ENCODE measurements at regions not wholly inside any gene's neighbourhood (a gene's known extent, or its start where the extent isn't known, plus 50 kb on each side); places are given as distances from the start of the nearest gene placed in this dataset.
"Not testable (repeated sequence)": the region's sequence is repeated elsewhere in the genome, so short reads cannot be mapped to it uniquely, and the experiment has no call there.

DNA sequence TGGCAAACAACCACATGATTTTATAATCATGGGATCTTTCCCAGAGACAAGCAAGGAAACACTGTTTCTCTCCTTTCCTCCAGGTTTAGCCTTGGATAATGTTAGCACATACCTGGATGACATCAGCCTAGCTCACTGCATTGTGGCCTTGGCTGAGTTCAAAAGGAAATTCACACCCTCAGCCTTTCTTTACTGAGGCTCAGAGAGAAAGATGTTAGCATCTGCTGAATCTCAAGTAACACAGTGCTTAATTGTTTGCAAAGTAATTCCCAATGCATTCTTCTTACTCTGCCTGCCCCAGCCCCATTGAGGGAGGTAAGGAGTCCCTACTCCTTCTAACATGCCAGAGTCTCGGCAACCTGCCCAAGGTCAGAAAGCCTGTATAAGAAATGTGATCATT is 432.2 kb upstream of the LMCD1 start:
- Histone ChIP-seq H3K4me1 (no peaks in the 10 kb centered on the region), H3K36me3 (no peaks in the 10 kb centered on the region), H3K27me3 (no peaks in the 10 kb centered on the region), H3K27ac (no peak overlapping the region), H3K9me3 (no peaks in the 10 kb centered on the region), H3K4me3 (no peak overlapping the region)
- ATAC-seq (no peak), DNase-seq (no peak)
- TF ChIP-seq, protein P1, sequence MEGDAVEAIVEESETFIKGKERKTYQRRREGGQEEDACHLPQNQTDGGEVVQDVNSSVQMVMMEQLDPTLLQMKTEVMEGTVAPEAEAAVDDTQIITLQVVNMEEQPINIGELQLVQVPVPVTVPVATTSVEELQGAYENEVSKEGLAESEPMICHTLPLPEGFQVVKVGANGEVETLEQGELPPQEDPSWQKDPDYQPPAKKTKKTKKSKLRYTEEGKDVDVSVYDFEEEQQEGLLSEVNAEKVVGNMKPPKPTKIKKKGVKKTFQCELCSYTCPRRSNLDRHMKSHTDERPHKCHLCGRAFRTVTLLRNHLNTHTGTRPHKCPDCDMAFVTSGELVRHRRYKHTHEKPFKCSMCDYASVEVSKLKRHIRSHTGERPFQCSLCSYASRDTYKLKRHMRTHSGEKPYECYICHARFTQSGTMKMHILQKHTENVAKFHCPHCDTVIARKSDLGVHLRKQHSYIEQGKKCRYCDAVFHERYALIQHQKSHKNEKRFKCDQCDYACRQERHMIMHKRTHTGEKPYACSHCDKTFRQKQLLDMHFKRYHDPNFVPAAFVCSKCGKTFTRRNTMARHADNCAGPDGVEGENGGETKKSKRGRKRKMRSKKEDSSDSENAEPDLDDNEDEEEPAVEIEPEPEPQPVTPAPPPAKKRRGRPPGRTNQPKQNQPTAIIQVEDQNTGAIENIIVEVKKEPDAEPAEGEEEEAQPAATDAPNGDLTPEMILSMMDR (IDR thresholded peaks at IDR 0.05), result no peak
- intact Hi-C loops (cut with DNase I), result no loop called here

DNA sequence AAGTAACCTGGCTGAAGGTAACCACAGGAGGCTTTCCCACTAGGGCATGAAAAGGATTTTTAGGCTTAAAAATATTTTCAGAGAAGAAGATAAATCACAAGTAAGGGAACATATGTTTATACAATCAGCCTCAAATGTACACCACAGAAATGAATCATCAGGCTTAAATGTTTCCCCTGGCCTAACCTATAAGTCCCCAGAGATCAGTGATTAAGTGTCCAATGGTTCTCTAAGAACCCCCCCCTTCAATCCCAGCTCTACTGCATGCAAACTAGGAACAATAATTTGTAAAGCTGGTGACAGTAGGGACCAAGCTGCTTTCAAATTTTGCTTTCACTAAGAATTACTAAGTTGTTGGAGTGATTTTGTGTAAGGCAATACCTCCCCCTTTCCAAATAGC is 431.6 kb upstream of the LMCD1 start:
- Histone ChIP-seq H3K4me1 (no peaks in the 10 kb centered on the region), H3K4me3 (no peak overlapping the region), H3K9me3 (no peaks in the 10 kb centered on the region), H3K27ac (no peak overlapping the region), H3K27me3 (no peaks in the 10 kb centered on the region), H3K36me3 (no peaks in the 10 kb centered on the region)
- TF ChIP-seq, protein P1 (IDR thresholded peaks at IDR 0.05), result no peak
- ATAC-seq (no peak), DNase-seq (no peak)
- intact Hi-C loops (cut with DNase I), result no loop called here

DNA sequence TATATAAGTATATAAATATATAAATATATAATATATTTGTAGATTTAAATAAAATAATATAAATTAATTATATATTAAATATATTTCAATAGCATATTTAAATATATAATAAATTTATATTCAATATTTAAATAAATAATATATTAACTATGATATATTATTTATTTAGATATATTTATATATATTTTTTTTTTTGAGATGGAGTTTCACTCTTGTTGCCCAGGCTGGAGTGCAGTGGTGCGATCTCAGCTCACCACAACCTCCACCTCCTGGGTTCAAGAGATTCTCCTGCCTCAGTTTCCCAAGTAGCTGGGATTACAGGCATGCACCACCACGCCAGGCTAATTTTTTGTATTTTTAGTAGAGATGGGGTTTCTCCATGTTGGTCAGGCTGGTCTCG is 426.9 kb upstream of the LMCD1 start:
- H3K27ac ChIP-seq; ATAC-seq; H3K4me3 ChIP-seq; intact Hi-C loops (cut with DNase I); H3K9me3 ChIP-seq; H3K36me3 ChIP-seq; DNase-seq; H3K27me3 ChIP-seq; H3K4me1 ChIP-seq: not testable (repeated sequence)

DNA sequence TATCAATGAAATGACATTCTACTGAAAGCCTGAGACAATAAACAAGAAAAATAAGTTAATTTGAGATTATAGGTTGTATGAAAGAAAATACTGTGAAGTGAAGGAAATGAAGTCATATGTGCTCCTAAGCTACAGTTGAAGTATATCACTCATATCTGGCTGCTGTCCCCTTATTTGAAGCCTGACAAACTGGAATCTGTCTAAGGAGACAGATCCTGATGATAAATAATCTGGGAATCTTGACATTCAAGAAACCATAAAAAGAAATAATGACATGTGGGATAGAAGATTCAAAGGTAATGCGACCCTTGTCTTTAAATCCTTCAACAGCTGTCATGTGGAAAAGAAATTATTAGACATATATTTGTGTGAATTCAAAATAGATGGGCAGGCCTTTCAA is 424.5 kb upstream of the LMCD1 start:
- Histone ChIP-seq H3K27me3 (no peaks in the 10 kb centered on the region), H3K36me3 (no peaks in the 10 kb centered on the region), H3K4me3 (no peak overlapping the region), H3K27ac (no peak overlapping the region), H3K9me3 (no peaks in the 10 kb centered on the region), H3K4me1 (no peaks in the 10 kb centered on the region)
- ATAC-seq (no peak), DNase-seq (no peak)
- intact Hi-C loops (cut with DNase I), result no loop called here
- TF ChIP-seq, protein P1 (IDR thresholded peaks at IDR 0.05), result no peak

DNA sequence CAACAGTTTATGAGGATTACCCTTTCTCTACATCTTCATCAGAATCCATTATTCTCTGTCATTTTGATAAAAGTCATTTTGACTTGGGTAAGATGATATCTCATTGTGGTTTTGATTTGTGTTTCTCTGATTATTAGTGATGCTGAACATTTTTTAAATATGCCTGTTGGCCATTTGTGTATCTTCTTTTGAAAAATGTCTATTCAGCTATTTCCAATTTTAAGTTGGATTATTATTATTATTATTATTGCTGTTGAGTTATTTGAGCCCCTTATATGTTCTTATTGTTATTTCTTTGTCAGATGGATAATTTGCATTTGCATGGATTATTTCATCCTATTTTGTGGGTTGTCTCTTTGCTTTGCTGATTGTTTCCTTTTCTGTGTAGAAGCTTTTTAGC is 421.2 kb upstream of the LMCD1 start:
- no peak overlapping the region for H3K4me3 ChIP-seq
- DNase-seq (no peak), ATAC-seq (no peak)
- TF ChIP-seq, protein P1 (IDR thresholded peaks at IDR 0.05), result no peak
- H3K27me3 ChIP-seq, result no peaks in the 10 kb centered on the region
- intact Hi-C loops (cut with DNase I), result no loop called here
- H3K9me3 ChIP-seq, result no peaks in the 10 kb centered on the region
- H3K4me1 ChIP-seq, result no peaks in the 10 kb centered on the region
- H3K27ac ChIP-seq, result no peak overlapping the region
- no peaks in the 10 kb centered on the region for H3K36me3 ChIP-seq

DNA sequence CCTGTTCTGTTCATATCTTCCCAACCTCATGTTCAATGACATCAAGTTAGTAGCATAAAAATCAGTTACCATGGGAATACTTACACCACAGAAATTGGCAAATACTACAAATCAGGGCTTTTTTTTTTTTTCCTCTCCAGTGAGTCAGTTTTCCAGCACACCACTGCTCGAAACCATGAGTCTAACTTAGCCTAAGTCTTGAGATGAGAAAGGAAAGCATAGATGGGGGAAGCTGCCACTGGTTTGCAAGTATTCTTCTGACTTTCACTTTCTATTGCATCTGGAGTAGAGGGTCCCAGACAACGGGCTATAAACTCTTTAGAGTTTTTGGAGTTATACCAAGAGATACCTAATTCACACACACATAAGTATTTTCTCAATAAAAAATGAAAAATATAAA is 416.1 kb upstream of the LMCD1 start:
- ATAC-seq (no peak), DNase-seq (no peak)
- no peaks in the 10 kb centered on the region for H3K4me1 ChIP-seq
- intact Hi-C loops (cut with DNase I), result no loop called here
- no peak overlapping the region for H3K4me3 ChIP-seq
- TF ChIP-seq, protein P1 (IDR thresholded peaks at IDR 0.05), result no peak
- H3K9me3 ChIP-seq, result no peaks in the 10 kb centered on the region
- H3K27me3 ChIP-seq, result no peaks in the 10 kb centered on the region
- H3K36me3 ChIP-seq, result no peaks in the 10 kb centered on the region
- H3K27ac ChIP-seq, result no peak overlapping the region

Data from upper lobe of right lung (tissue), 1 donor.